D721Med (cell line): ENCODE measurements at regions not wholly inside any gene's neighbourhood (a gene's known extent, or its start where the extent isn't known, plus 50 kb on each side); places are given as distances from the start of the nearest gene placed in this dataset.

Experiments
- DNase-seq: peaks from one replicate; pipeline ENCODE4 v3.0.0; 2011; ENCODE audit warnings: low spot score; ENCODE audit not compliant: insufficient read length
- FAIRE-seq: peaks from 2 replicates; lab custom pipeline; 2011; peaks lifted over from hg19 to GRCh38; lab: Jason Lieb, UNC
- CTCF ChIP-seq: IDR thresholded peaks from 2 replicates; pipeline ENCODE4 v1.5.1; 2012; ENCODE audit warnings: mild to moderate bottlenecking, control low read depth; ENCODE audit not compliant: insufficient read depth; ENCODE audit errors: missing control alignments

- FAIRE-seq (no peak), DNase-seq (no peak)
- no peak for TF ChIP-seq CTCF
Observed at GRCh38 chr13:21233086-21233485, 56.6 kb downstream of the MRPL57 start.

- FAIRE-seq (no peak), DNase-seq (no peak)
- no peak for TF ChIP-seq CTCF
Observed at GRCh38 chr13:21234526-21234925, 58.1 kb downstream of the MRPL57 start.

- no peak for DNase-seq
- FAIRE-seq, result no peak
- no peak for TF ChIP-seq CTCF
Observed at GRCh38 chr13:21235174-21235573, 58.7 kb downstream of the MRPL57 start.

GRCh38 chr13:21237081-21237480 is 60.6 kb downstream of the MRPL57 start:
- FAIRE-seq, result no peak
- no peak for TF ChIP-seq CTCF
- DNase-seq, result no peak

GRCh38 chr13:21238267-21238666 is 61.8 kb downstream of the MRPL57 start:
- no peak for TF ChIP-seq CTCF
- FAIRE-seq (no peak), DNase-seq (no peak)

- FAIRE-seq (no peak), DNase-seq (no peak)
- no peak for TF ChIP-seq CTCF
Observed at GRCh38 chr13:21240586-21240985, 64.1 kb downstream of the MRPL57 start.

- no peak for FAIRE-seq
- peak; percentile 11 for TF ChIP-seq CTCF
- DNase-seq, result no peak
Observed at GRCh38 chr13:21242236-21242635, 65.8 kb downstream of the MRPL57 start.
